ENCODE measurements at regions not wholly inside any gene's neighbourhood (a gene's known extent, or its start where the extent isn't known, plus 50 kb on each side); places are given as distances from the start of the nearest gene placed in this dataset.
"Not testable (repeated sequence)": the region's sequence is repeated elsewhere in the genome, so short reads cannot be mapped to it uniquely, and the experiment has no call there.

GRCh38 chr16:73949574-73950320, 346.9 kb upstream of the PSMD7 start:
- DNase-seq = peak; percentile 4

- no peak for DNase-seq
Observed at GRCh38 chr16:73945631-73946030, 351.0 kb upstream of the PSMD7 start.

GRCh38 chr16:73943184-73943583, 353.4 kb upstream of the PSMD7 start:
- not testable (repeated sequence) for DNase-seq

- DNase-seq = not testable (repeated sequence)
Observed at GRCh38 chr16:73940786-73941185, 355.8 kb upstream of the PSMD7 start.

- DNase-seq = no peak
Observed at GRCh38 chr16:73923951-73924350, 372.7 kb upstream of the PSMD7 start.

GRCh38 chr16:73921295-73921694, 375.3 kb upstream of the PSMD7 start:
- DNase-seq = no peak

- no peak for DNase-seq
Observed at GRCh38 chr16:73916829-73917594, 379.6 kb upstream of the PSMD7 start.

GRCh38 chr16:73915935-73916334, 380.7 kb upstream of the PSMD7 start:
- DNase-seq = no peak

- no peak for DNase-seq
Observed at GRCh38 chr16:73915140-73915539, 381.5 kb upstream of the PSMD7 start.

GRCh38 chr16:73912850-73913249, 383.8 kb upstream of the PSMD7 start:
- DNase-seq = no peak

GRCh38 chr16:73912281-73912680, 384.3 kb upstream of the PSMD7 start:
- DNase-seq = no peak

- DNase-seq = no peak
Observed at GRCh38 chr16:73909529-73910035, 387.0 kb upstream of the PSMD7 start.

GRCh38 chr16:73891129-73891542, 405.5 kb upstream of the PSMD7 start:
- no peak for DNase-seq

GRCh38 chr16:73890186-73891128, 406.2 kb upstream of the PSMD7 start:
- no peak for DNase-seq

- DNase-seq = no peak
Observed at GRCh38 chr16:73888840-73889490, 407.6 kb upstream of the PSMD7 start.

GRCh38 chr16:73887911-73888310, 408.7 kb upstream of the PSMD7 start:
- DNase-seq = no peak

GRCh38 chr16:73886426-73886825, 410.2 kb upstream of the PSMD7 start:
- no peak for DNase-seq

- no peak for DNase-seq
Observed at GRCh38 chr16:73885319-73885718, 411.3 kb upstream of the PSMD7 start.

- no peak for DNase-seq
Observed at GRCh38 chr16:73883841-73884240, 412.8 kb upstream of the PSMD7 start.

GRCh38 chr16:73883126-73883525, 413.5 kb upstream of the PSMD7 start:
- no peak for DNase-seq

- no peak for DNase-seq
Observed at GRCh38 chr16:73882651-73883050, 414.0 kb upstream of the PSMD7 start.

- no peak for DNase-seq
Observed at GRCh38 chr16:73882033-73882432, 414.6 kb upstream of the PSMD7 start.
